Lower leg skin (tissue), 3 donors: ENCODE measurements at regions not wholly inside any gene's neighbourhood (a gene's known extent, or its start where the extent isn't known, plus 50 kb on each side); places are given as distances from the start of the nearest gene placed in this dataset.

Experiments
- POLR2A ChIP-seq, 2 donors: fragments of 450-650 bp; IDR thresholded peaks; one replicate each; pipeline ENCODE4 v1.6.1; 2016 to 2017; ENCODE audit warnings: antibody characterized with exemption in 2 of 2, mild to moderate bottlenecking in 1 of 2, moderate library complexity in 1 of 2
- TF ChIP-seq, protein P1 (sequence below), 3 donors: fragments of 450-650 bp; IDR thresholded peaks; one replicate each; pipeline ENCODE4 v1.5.1; 2016; ENCODE audit warnings: antibody characterized with exemption in 3 of 3, mild to moderate bottlenecking in 3 of 3, moderate library complexity in 2 of 3

DNA sequence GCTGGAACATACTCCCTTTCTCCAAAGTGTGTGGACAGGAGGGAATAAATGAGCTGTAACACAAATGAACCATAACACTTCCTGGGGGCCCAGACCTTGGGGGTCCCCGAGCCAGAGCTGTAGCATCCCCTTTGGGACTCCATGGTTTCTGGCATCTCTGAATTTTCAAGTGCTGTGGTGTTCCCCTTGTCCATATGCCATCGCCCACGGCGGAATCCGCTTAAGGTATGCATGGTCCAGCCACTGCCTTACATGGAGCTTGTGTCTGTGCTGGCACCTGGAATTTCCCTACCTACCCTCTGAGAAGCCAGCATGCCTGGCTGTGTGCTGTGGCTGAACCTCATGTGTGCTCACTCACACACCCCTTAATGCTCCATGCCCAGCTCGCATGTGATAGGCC is 943.6 kb downstream of the SLITRK1 start:
- TF ChIP-seq, protein P1, sequence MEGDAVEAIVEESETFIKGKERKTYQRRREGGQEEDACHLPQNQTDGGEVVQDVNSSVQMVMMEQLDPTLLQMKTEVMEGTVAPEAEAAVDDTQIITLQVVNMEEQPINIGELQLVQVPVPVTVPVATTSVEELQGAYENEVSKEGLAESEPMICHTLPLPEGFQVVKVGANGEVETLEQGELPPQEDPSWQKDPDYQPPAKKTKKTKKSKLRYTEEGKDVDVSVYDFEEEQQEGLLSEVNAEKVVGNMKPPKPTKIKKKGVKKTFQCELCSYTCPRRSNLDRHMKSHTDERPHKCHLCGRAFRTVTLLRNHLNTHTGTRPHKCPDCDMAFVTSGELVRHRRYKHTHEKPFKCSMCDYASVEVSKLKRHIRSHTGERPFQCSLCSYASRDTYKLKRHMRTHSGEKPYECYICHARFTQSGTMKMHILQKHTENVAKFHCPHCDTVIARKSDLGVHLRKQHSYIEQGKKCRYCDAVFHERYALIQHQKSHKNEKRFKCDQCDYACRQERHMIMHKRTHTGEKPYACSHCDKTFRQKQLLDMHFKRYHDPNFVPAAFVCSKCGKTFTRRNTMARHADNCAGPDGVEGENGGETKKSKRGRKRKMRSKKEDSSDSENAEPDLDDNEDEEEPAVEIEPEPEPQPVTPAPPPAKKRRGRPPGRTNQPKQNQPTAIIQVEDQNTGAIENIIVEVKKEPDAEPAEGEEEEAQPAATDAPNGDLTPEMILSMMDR (IDR thresholded peaks at IDR 0.05): no peak
- no peak for TF ChIP-seq POLR2A (IDR thresholded peaks at IDR 0.05)
